Chondrocyte (in vitro differentiated cells): ENCODE measurements at regions not wholly inside any gene's neighbourhood (a gene's known extent, or its start where the extent isn't known, plus 50 kb on each side); places are given as distances from the start of the nearest gene placed in this dataset.

Source experiments
- DNase-seq: peaks from one replicate; pipeline ENCODE4 v3.0.0; 2021; ENCODE audit warnings: mixed read lengths, low spot score
- H3K27ac Mint-ChIP-seq: one replicate; pipeline ENCODE4 v1.8.0; 2021; ENCODE audit warnings: mild to moderate bottlenecking, moderate library complexity, mixed read lengths; ENCODE audit not compliant: unreplicated experiment
- H3K27me3 Mint-ChIP-seq: 2 replicates; pipeline ENCODE4 v1.8.0; 2021; ENCODE audit warnings: low read depth, mixed read lengths
- H3K36me3 Mint-ChIP-seq: 2 replicates; pipeline ENCODE4 v1.8.0; 2021; ENCODE audit warnings: low read depth, mixed read lengths
- H3K4me1 Mint-ChIP-seq: 2 replicates; pipeline ENCODE4 v1.8.0; 2021; ENCODE audit warnings: low read depth, mild to moderate bottlenecking, mixed read lengths
- H3K4me3 Mint-ChIP-seq: one replicate; pipeline ENCODE4 v1.8.0; 2021; ENCODE audit warnings: mild to moderate bottlenecking, moderate library complexity, mixed read lengths; ENCODE audit not compliant: unreplicated experiment
- H3K9me3 Mint-ChIP-seq: 2 replicates; pipeline ENCODE4 v1.8.0; 2021; ENCODE audit warnings: low read depth, mixed read lengths
- TF ChIP-seq, protein P1 (sequence below): fragments of 200-600 bp; sonication (generic); IDR thresholded peaks from 2 replicates; pipeline ENCODE4 v1.5.0; 2021; ENCODE audit warnings: antibody characterized with exemption, mild to moderate bottlenecking, moderate library complexity

DNA sequence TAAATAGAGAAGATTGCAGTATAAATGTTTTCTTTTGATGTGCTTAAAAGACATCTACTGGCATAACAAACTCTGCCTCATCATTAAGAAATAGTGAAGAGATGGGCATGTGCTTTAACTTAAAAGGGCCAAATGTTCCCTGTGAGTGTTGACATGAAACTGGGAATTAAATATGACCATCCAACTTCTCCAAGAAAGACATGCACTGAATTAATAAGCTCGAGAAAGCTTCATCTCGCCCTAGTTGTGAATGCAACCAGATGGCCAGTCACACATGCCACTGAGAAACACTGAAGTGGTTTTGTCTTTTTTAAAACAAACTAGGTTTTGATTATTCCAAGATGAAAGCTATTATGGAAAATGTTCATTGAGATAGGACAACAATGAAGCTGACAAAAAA lies 479.2 kb downstream of the RIT2 start:
- peaks cover 7% of the 10 kb centered on the region for H3K27me3 Mint-ChIP-seq
- TF ChIP-seq, protein P1, sequence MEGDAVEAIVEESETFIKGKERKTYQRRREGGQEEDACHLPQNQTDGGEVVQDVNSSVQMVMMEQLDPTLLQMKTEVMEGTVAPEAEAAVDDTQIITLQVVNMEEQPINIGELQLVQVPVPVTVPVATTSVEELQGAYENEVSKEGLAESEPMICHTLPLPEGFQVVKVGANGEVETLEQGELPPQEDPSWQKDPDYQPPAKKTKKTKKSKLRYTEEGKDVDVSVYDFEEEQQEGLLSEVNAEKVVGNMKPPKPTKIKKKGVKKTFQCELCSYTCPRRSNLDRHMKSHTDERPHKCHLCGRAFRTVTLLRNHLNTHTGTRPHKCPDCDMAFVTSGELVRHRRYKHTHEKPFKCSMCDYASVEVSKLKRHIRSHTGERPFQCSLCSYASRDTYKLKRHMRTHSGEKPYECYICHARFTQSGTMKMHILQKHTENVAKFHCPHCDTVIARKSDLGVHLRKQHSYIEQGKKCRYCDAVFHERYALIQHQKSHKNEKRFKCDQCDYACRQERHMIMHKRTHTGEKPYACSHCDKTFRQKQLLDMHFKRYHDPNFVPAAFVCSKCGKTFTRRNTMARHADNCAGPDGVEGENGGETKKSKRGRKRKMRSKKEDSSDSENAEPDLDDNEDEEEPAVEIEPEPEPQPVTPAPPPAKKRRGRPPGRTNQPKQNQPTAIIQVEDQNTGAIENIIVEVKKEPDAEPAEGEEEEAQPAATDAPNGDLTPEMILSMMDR = no peak

DNA sequence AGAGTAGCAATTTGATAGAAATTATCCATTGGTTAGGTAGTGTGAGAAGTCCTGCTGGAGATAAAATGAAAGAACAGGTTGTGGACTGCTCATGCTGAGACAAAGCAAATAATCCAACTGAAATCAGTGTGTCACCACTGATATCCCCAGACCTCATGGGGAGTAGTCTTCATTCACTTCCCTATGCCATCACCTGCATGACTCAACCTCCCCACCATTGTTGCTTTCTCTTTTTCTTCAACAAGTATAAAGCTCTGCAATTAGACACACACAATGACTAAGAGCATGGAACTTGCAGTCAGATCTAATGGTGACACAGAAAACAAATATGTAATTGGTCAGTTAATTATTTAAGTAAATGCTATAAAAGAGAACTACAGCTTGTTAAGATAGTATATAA lies 475.3 kb downstream of the RIT2 start:
- H3K36me3 Mint-ChIP-seq = no peaks in the 10 kb centered on the region
- H3K27me3 Mint-ChIP-seq = peaks cover 2% of the 10 kb centered on the region

More for the DNA sequence above, 479.2 kb downstream of the RIT2 start:
- Mint-ChIP-seq H3K4me3 (no peak overlapping the region), H3K4me1 (no peaks in the 10 kb centered on the region), H3K36me3 (no peaks in the 10 kb centered on the region), H3K9me3 (no peaks in the 10 kb centered on the region), H3K27ac (no peak overlapping the region)
- no peak for DNase-seq

DNA sequence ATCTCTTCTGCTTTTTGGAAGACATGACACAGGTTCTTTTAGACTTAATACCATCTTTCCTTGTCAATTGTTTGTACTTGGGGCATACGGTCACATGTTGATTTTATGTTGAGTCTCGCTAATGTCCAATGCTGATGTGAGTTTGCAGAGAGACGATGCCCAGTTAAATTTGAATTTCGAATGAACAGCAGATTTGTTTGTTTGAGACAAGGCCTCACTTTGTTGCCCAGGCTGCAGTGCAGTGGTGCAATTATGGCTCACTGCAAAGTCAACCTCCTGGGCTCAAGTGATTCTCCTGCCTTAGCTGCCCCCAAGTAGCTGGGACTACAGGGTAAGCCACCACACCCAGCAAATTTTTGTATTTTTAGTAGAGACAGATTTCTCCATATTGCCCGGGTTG lies 473.5 kb downstream of the RIT2 start:
- Mint-ChIP-seq H3K4me1 (no peaks in the 10 kb centered on the region), H3K27ac (no peak overlapping the region), H3K27me3 (peaks cover 2% of the 10 kb centered on the region), H3K36me3 (no peaks in the 10 kb centered on the region), H3K9me3 (no peaks in the 10 kb centered on the region), H3K4me3 (no peak overlapping the region)
- TF ChIP-seq, protein P1 = no peak
- DNase-seq = no peak

More for the DNA sequence above, 475.3 kb downstream of the RIT2 start:
- Mint-ChIP-seq H3K9me3 (no peaks in the 10 kb centered on the region), H3K27ac (no peak overlapping the region), H3K4me3 (no peak overlapping the region), H3K4me1 (no peaks in the 10 kb centered on the region)
- TF ChIP-seq, protein P1 = no peak
- no peak for DNase-seq

DNA sequence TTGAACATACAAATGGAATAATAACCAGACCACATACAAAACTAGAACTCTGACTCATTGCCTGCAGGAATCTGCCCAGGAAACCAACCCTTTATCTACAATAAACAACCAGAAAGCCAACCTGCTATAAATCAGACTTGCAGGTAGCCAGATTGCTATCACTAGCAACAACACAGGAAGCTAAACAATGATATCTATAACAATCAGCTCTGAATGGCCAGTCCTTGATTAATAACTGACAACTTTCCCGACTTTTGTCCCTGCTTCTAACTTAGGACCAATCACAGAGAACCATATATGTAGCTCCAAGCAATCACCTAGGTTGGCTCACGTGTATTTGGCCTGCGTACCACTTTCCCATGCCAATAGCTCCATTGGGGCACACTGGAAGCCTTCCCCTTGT lies 470.8 kb downstream of the RIT2 start:
- no peak for DNase-seq

DNA sequence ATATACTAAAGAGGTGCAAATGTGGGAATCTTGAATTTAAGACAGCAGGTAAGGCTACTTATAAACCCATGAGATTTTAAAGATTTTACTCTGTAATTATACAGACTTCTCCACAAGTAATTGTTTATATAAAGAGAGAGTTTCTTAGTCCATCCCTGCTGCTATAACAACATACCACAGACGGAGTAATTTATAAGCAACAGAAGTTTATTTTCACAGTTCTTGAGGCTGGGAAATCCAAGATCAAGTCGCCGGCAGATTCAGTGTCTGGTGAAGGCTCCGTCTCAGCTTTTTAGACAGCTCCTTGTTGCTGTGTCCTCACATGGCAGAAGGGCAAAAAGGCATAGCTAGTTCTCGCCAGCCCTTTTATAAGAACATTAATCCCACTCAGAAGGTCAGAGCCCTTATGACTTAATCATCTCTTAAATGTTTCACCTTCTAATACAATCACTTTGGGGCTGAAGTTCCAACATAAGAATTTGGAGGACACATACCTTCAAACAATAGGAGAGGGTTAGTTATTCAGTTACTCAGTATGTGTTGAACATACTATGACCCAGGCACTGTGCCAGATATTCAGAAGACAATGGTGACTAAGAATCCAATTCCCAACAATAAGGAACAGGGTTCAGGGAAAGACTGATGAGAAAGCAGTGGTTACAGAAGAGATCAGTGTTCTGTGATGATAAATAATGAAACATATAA lies 466.0 kb downstream of the RIT2 start:
- no peak for DNase-seq
- Mint-ChIP-seq H3K27me3 (no peaks in the 10 kb centered on the region), H3K4me3 (no peak overlapping the region), H3K4me1 (no peaks in the 10 kb centered on the region), H3K27ac (no peak overlapping the region), H3K36me3 (no peaks in the 10 kb centered on the region), H3K9me3 (peaks cover 16% of the 10 kb centered on the region)
- TF ChIP-seq, protein P1 = no peak

More for the DNA sequence above, 470.8 kb downstream of the RIT2 start:
- no peaks in the 10 kb centered on the region for H3K4me1 Mint-ChIP-seq
- H3K9me3 Mint-ChIP-seq = no peaks in the 10 kb centered on the region
- H3K4me3 Mint-ChIP-seq = no peak overlapping the region
- H3K36me3 Mint-ChIP-seq = no peaks in the 10 kb centered on the region
- H3K27me3 Mint-ChIP-seq = no peaks in the 10 kb centered on the region
- TF ChIP-seq, protein P1 = no peak
- no peak overlapping the region for H3K27ac Mint-ChIP-seq
